ENCODE measurements at regions not wholly inside any gene's neighbourhood (a gene's known extent, or its start where the extent isn't known, plus 50 kb on each side); places are given as distances from the start of the nearest gene placed in this dataset.

DNA sequence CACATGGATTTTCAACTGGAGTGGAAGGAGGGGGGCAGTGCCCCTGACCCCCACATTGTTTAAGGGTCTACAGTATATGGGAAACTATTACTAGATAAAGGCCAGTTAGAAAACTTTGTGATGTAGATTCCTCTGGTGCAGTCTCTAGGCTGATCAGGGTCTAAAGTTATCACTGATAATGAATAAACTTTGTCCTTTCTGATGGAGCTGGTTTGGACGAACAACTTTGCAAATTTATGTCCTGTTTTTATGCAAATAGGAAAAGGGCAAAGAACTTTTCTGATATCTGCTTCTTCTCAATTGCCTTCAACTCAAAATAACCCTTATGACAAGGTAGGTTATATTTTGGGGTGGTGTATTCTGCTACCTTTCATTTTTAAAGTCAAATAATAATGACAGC lies 829.2 kb upstream of the ACVR2A start:
- TF ChIP-seq, protein P1, sequence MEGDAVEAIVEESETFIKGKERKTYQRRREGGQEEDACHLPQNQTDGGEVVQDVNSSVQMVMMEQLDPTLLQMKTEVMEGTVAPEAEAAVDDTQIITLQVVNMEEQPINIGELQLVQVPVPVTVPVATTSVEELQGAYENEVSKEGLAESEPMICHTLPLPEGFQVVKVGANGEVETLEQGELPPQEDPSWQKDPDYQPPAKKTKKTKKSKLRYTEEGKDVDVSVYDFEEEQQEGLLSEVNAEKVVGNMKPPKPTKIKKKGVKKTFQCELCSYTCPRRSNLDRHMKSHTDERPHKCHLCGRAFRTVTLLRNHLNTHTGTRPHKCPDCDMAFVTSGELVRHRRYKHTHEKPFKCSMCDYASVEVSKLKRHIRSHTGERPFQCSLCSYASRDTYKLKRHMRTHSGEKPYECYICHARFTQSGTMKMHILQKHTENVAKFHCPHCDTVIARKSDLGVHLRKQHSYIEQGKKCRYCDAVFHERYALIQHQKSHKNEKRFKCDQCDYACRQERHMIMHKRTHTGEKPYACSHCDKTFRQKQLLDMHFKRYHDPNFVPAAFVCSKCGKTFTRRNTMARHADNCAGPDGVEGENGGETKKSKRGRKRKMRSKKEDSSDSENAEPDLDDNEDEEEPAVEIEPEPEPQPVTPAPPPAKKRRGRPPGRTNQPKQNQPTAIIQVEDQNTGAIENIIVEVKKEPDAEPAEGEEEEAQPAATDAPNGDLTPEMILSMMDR (IDR thresholded peaks at IDR 0.05), result no peak
- TF ChIP-seq POLR2A (IDR thresholded peaks at IDR 0.05), result no peak
